ENCODE measurements at regions not wholly inside any gene's neighbourhood (a gene's known extent, or its start where the extent isn't known, plus 50 kb on each side); places are given as distances from the start of the nearest gene placed in this dataset.

- no peak for DNase-seq (ENCODE audit: low read depth, low spot score)
- H3K27me3 ChIP-seq (ENCODE audit: insufficient read depth, insufficient read length), result peaks cover 32% of the 10 kb centered on the region
- H3K36me3 ChIP-seq (ENCODE audit: insufficient read depth, insufficient read length, low read length), result no peaks in the 10 kb centered on the region
- no peak overlapping the region for H3K9ac ChIP-seq (ENCODE audit: insufficient read length, low read depth)
- no peaks in the 10 kb centered on the region; the same call in 1 of the 2 replicates for H3K9me3 ChIP-seq (ENCODE audit: insufficient read depth, low read length)
- H3K4me1 ChIP-seq (ENCODE audit: insufficient read depth, insufficient read length), result peaks cover 3% of the 10 kb centered on the region
- no peak for TF ChIP-seq SUZ12 (IDR thresholded peaks at IDR 0.05; ENCODE audit: extremely low read depth, insufficient read depth, insufficient read length)
- no peak for TF ChIP-seq YY1 (IDR thresholded peaks at IDR 0.05; ENCODE audit: insufficient read depth, insufficient read length)
- no peak for TF ChIP-seq ZNF274 (IDR thresholded peaks at IDR 0.05; ENCODE audit: low read depth, low read length)
- H3K4me3 ChIP-seq (ENCODE audit: insufficient read length, low read depth), result no peak overlapping the region
These were observed 134.8 kb upstream of the ALDH1B1 start for GRCh38 chr9:38257626-38258215.

- peaks cover 3% of the 10 kb centered on the region for H3K4me1 ChIP-seq (ENCODE audit: insufficient read depth, insufficient read length)
- no peak overlapping the region for H3K9ac ChIP-seq (ENCODE audit: insufficient read length, low read depth)
- no peaks in the 10 kb centered on the region for H3K36me3 ChIP-seq (ENCODE audit: insufficient read depth, insufficient read length, low read length)
- H3K4me3 ChIP-seq (ENCODE audit: insufficient read length, low read depth), result no peak overlapping the region
- H3K27me3 ChIP-seq (ENCODE audit: insufficient read depth, insufficient read length), result peaks cover 32% of the 10 kb centered on the region
- no peak for TF ChIP-seq ZNF274 (IDR thresholded peaks at IDR 0.05; ENCODE audit: low read depth, low read length)
- TF ChIP-seq SUZ12 (IDR thresholded peaks at IDR 0.05; ENCODE audit: extremely low read depth, insufficient read depth, insufficient read length), result no peak
- no peak for TF ChIP-seq YY1 (IDR thresholded peaks at IDR 0.05; ENCODE audit: insufficient read depth, insufficient read length)
- H3K9me3 ChIP-seq (ENCODE audit: insufficient read depth, low read length), result no peaks in the 10 kb centered on the region; the same call in 1 of the 2 replicates
- DNase-seq (ENCODE audit: low read depth, low spot score), result no peak
These were observed 136.0 kb upstream of the ALDH1B1 start for GRCh38 chr9:38256461-38256860.

GRCh38 chr9:38255599-38255998 lies 136.9 kb upstream of the ALDH1B1 start:
- Histone ChIP-seq H3K4me1 (ENCODE audit: insufficient read depth, insufficient read length) (peaks cover 3% of the 10 kb centered on the region), H3K9me3 (ENCODE audit: insufficient read depth, low read length) (no peaks in the 10 kb centered on the region; the same call in 1 of the 2 replicates), H3K36me3 (ENCODE audit: insufficient read depth, insufficient read length, low read length) (no peaks in the 10 kb centered on the region), H3K9ac (ENCODE audit: insufficient read length, low read depth) (no peak overlapping the region), H3K27me3 (ENCODE audit: insufficient read depth, insufficient read length) (peaks cover 32% of the 10 kb centered on the region), H3K4me3 (ENCODE audit: insufficient read length, low read depth) (no peak overlapping the region)
- TF ChIP-seq SUZ12 (IDR thresholded peaks at IDR 0.05; ENCODE audit: extremely low read depth, insufficient read depth, insufficient read length) (no peak), ZNF274 (IDR thresholded peaks at IDR 0.05; ENCODE audit: low read depth, low read length) (no peak), YY1 (IDR thresholded peaks at IDR 0.05; ENCODE audit: insufficient read depth, insufficient read length) (no peak)
- no peak for DNase-seq (ENCODE audit: low read depth, low spot score)

- no peak overlapping the region for H3K9ac ChIP-seq (ENCODE audit: insufficient read length, low read depth)
- H3K27me3 ChIP-seq (ENCODE audit: insufficient read depth, insufficient read length), result peaks cover 39% of the 10 kb centered on the region
- H3K36me3 ChIP-seq (ENCODE audit: insufficient read depth, insufficient read length, low read length), result no peaks in the 10 kb centered on the region
- H3K9me3 ChIP-seq (ENCODE audit: insufficient read depth, low read length), result no peaks in the 10 kb centered on the region; the same call in 1 of the 2 replicates
- H3K4me3 ChIP-seq (ENCODE audit: insufficient read length, low read depth), result no peak overlapping the region
- TF ChIP-seq YY1 (IDR thresholded peaks at IDR 0.05; ENCODE audit: insufficient read depth, insufficient read length), result no peak
- TF ChIP-seq ZNF274 (IDR thresholded peaks at IDR 0.05; ENCODE audit: low read depth, low read length), result no peak
- no peak for DNase-seq (ENCODE audit: low read depth, low spot score)
- H3K4me1 ChIP-seq (ENCODE audit: insufficient read depth, insufficient read length), result peaks cover 3% of the 10 kb centered on the region
These were observed 137.7 kb upstream of the ALDH1B1 start for GRCh38 chr9:38254756-38255155.

GRCh38 chr9:38254151-38254550 lies 138.4 kb upstream of the ALDH1B1 start:
- H3K4me1 ChIP-seq (ENCODE audit: insufficient read depth, insufficient read length), result peaks cover 3% of the 10 kb centered on the region
- H3K9me3 ChIP-seq (ENCODE audit: insufficient read depth, low read length), result no peaks in the 10 kb centered on the region
- no peak for TF ChIP-seq SUZ12 (IDR thresholded peaks at IDR 0.05; ENCODE audit: extremely low read depth, insufficient read depth, insufficient read length)
- TF ChIP-seq ZNF274 (IDR thresholded peaks at IDR 0.05; ENCODE audit: low read depth, low read length), result no peak
- no peak for TF ChIP-seq YY1 (IDR thresholded peaks at IDR 0.05; ENCODE audit: insufficient read depth, insufficient read length)

GRCh38 chr9:38253200-38253599 lies 139.3 kb upstream of the ALDH1B1 start:
- Histone ChIP-seq H3K4me1 (ENCODE audit: insufficient read depth, insufficient read length) (peaks cover 3% of the 10 kb centered on the region), H3K36me3 (ENCODE audit: insufficient read depth, insufficient read length, low read length) (no peaks in the 10 kb centered on the region), H3K9me3 (ENCODE audit: insufficient read depth, low read length) (no peaks in the 10 kb centered on the region), H3K9ac (ENCODE audit: insufficient read length, low read depth) (no peak overlapping the region), H3K4me3 (ENCODE audit: insufficient read length, low read depth) (no peak overlapping the region), H3K27me3 (ENCODE audit: insufficient read depth, insufficient read length) (peaks cover 41% of the 10 kb centered on the region)
- no peak for TF ChIP-seq ZNF274 (IDR thresholded peaks at IDR 0.05; ENCODE audit: low read depth, low read length)
- no peak for TF ChIP-seq SUZ12 (IDR thresholded peaks at IDR 0.05; ENCODE audit: extremely low read depth, insufficient read depth, insufficient read length)
- no peak for TF ChIP-seq YY1 (IDR thresholded peaks at IDR 0.05; ENCODE audit: insufficient read depth, insufficient read length)
- no peak for DNase-seq (ENCODE audit: low read depth, low spot score)

More at GRCh38 chr9:38254151-38254550, 138.4 kb upstream of the ALDH1B1 start:
- Histone ChIP-seq H3K4me3 (ENCODE audit: insufficient read length, low read depth) (no peak overlapping the region), H3K36me3 (ENCODE audit: insufficient read depth, insufficient read length, low read length) (no peaks in the 10 kb centered on the region), H3K9ac (ENCODE audit: insufficient read length, low read depth) (no peak overlapping the region), H3K27me3 (ENCODE audit: insufficient read depth, insufficient read length) (peaks cover 40% of the 10 kb centered on the region)
- no peak for DNase-seq (ENCODE audit: low read depth, low spot score)

- peaks cover 45% of the 10 kb centered on the region for H3K27me3 ChIP-seq (ENCODE audit: insufficient read depth, insufficient read length)
- no peaks in the 10 kb centered on the region for H3K4me1 ChIP-seq (ENCODE audit: insufficient read depth, insufficient read length)
- no peak overlapping the region for H3K9ac ChIP-seq (ENCODE audit: insufficient read length, low read depth)
- DNase-seq (ENCODE audit: low read depth, low spot score), result no peak
- no peak overlapping the region for H3K4me3 ChIP-seq (ENCODE audit: insufficient read length, low read depth)
- H3K36me3 ChIP-seq (ENCODE audit: insufficient read depth, insufficient read length, low read length), result no peaks in the 10 kb centered on the region
- TF ChIP-seq YY1 (IDR thresholded peaks at IDR 0.05; ENCODE audit: insufficient read depth, insufficient read length), result no peak
- no peak for TF ChIP-seq ZNF274 (IDR thresholded peaks at IDR 0.05; ENCODE audit: low read depth, low read length)
- no peak for TF ChIP-seq SUZ12 (IDR thresholded peaks at IDR 0.05; ENCODE audit: extremely low read depth, insufficient read depth, insufficient read length)
- peaks cover 11% of the 10 kb centered on the region; the same call in 1 of the 2 replicates for H3K9me3 ChIP-seq (ENCODE audit: insufficient read depth, low read length)
These were observed 141.3 kb upstream of the ALDH1B1 start for GRCh38 chr9:38251036-38251860.
